ENCODE measurements at regions not wholly inside any gene's neighbourhood (a gene's known extent, or its start where the extent isn't known, plus 50 kb on each side); places are given as distances from the start of the nearest gene placed in this dataset.

- Histone ChIP-seq H3K4me1 (replicated peaks in 1 of 2) (no peaks in the 10 kb centered on the region), H3K9me3 (replicated peaks in 1 of 3) (no peaks in the 10 kb centered on the region), H3K27ac (no peak overlapping the region), H3K36me3 (replicated peaks in 1 of 2) (no peaks in the 10 kb centered on the region), H3K27me3 (no peaks in the 10 kb centered on the region), H3K4me3 (no peak overlapping the region)
- no peak for DNase-seq
- intact Hi-C loops (cut with DNase I) = no loop called here
- 69 to 79% (median 77%) methylated on average over 5 to 7 of the region's 7 CpGs for WGBS, 4 donors
- TF ChIP-seq POLR2A (IDR thresholded peaks at IDR 0.05) = no peak
- no peak for TF ChIP-seq CTCF (IDR thresholded peaks at IDR 0.05)
These were observed 157.0 kb downstream of the MN1 start for GRCh38 chr22:27644566-27644965.

- no peak for TF ChIP-seq POLR2A (IDR thresholded peaks at IDR 0.05)
- TF ChIP-seq CTCF (IDR thresholded peaks at IDR 0.05) = no peak
- intact Hi-C loops (cut with DNase I) = no loop called here
- Histone ChIP-seq H3K36me3 (replicated peaks in 1 of 2) (no peaks in the 10 kb centered on the region), H3K4me1 (replicated peaks in 1 of 2) (no peaks in the 10 kb centered on the region), H3K9me3 (replicated peaks in 1 of 3) (no peaks in the 10 kb centered on the region), H3K27ac (no peak overlapping the region), H3K4me3 (no peak overlapping the region), H3K27me3 (no peaks in the 10 kb centered on the region)
- no peak for DNase-seq
- WGBS, 4 donors = 83 to 87% (median 86%) methylated on average over 3 of the region's 3 CpGs
These were observed 154.0 kb downstream of the MN1 start for GRCh38 chr22:27647540-27647939.

GRCh38 chr22:27648074-27648473 lies 153.5 kb downstream of the MN1 start:
- H3K4me1 ChIP-seq (replicated peaks in 1 of 2) = no peaks in the 10 kb centered on the region
- TF ChIP-seq CTCF (IDR thresholded peaks at IDR 0.05) (no peak), POLR2A (IDR thresholded peaks at IDR 0.05) (no peak)
- DNase-seq = no peak
- 82 to 93% (median 88%) methylated on average over 3 of the region's 3 CpGs for WGBS, 4 donors
- H3K27ac ChIP-seq = no peak overlapping the region
- H3K4me3 ChIP-seq = no peak overlapping the region
- H3K9me3 ChIP-seq (replicated peaks in 1 of 3) = no peaks in the 10 kb centered on the region
- intact Hi-C loops (cut with DNase I) = no loop called here
- H3K36me3 ChIP-seq (replicated peaks in 1 of 2) = no peaks in the 10 kb centered on the region
- no peaks in the 10 kb centered on the region for H3K27me3 ChIP-seq

GRCh38 chr22:27648853-27649252 lies 152.7 kb downstream of the MN1 start:
- no peaks in the 10 kb centered on the region for H3K27me3 ChIP-seq
- intact Hi-C loops (cut with DNase I) = no loop called here
- H3K4me3 ChIP-seq = no peak overlapping the region
- H3K27ac ChIP-seq = no peak overlapping the region
- H3K9me3 ChIP-seq (replicated peaks in 1 of 3) = no peaks in the 10 kb centered on the region
- 86 to 93% (median 90%) methylated on average over 2 of the region's 2 CpGs for WGBS, 4 donors
- H3K36me3 ChIP-seq (replicated peaks in 1 of 2) = no peaks in the 10 kb centered on the region
- no peaks in the 10 kb centered on the region for H3K4me1 ChIP-seq (replicated peaks in 1 of 2)
- TF ChIP-seq POLR2A (IDR thresholded peaks at IDR 0.05) = no peak
- TF ChIP-seq CTCF (IDR thresholded peaks at IDR 0.05) = no peak
- no peak for DNase-seq

Data from adrenal gland (tissue), 9 donors.